ENCODE measurements at regions not wholly inside any gene's neighbourhood (a gene's known extent, or its start where the extent isn't known, plus 50 kb on each side); places are given as distances from the start of the nearest gene placed in this dataset.

DNA sequence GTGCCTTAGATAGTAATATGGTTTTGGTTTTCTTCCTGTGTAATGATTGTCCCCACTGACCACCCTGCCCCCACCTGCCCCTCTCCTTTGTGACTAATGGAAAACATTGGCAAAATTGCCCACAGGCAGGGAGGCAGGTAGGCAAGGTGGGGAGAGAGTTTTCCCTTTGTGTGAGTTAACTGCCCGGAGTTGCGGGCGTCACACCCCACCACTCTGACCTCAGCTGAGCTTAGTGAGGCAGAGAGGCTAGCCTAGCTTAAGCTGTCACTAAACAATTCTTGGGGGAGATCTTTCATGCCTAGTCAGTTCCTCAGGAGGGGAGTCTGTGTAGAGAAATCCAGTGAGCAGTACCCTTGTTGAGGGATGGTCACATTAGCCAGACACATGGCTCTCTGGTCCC, 245.3 kb downstream of the BCOR start:
- Histone ChIP-seq H3K36me3 (ENCODE audit: control insufficient read depth, insufficient read depth, low read length) (no peaks in the 10 kb centered on the region), H3K4me3 (ENCODE audit: low read depth, low read length) (no peak overlapping the region), H3K27me3 (ENCODE audit: control insufficient read depth, insufficient read depth, low read length) (no peaks in the 10 kb centered on the region)
- DNase-seq (ENCODE audit: low read depth): peak; percentile 19
- TF ChIP-seq, protein P1, sequence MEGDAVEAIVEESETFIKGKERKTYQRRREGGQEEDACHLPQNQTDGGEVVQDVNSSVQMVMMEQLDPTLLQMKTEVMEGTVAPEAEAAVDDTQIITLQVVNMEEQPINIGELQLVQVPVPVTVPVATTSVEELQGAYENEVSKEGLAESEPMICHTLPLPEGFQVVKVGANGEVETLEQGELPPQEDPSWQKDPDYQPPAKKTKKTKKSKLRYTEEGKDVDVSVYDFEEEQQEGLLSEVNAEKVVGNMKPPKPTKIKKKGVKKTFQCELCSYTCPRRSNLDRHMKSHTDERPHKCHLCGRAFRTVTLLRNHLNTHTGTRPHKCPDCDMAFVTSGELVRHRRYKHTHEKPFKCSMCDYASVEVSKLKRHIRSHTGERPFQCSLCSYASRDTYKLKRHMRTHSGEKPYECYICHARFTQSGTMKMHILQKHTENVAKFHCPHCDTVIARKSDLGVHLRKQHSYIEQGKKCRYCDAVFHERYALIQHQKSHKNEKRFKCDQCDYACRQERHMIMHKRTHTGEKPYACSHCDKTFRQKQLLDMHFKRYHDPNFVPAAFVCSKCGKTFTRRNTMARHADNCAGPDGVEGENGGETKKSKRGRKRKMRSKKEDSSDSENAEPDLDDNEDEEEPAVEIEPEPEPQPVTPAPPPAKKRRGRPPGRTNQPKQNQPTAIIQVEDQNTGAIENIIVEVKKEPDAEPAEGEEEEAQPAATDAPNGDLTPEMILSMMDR (IDR thresholded peaks at IDR 0.05; ENCODE audit: insufficient read depth, low read length, poor library complexity, severe bottlenecking): no peak

DNA sequence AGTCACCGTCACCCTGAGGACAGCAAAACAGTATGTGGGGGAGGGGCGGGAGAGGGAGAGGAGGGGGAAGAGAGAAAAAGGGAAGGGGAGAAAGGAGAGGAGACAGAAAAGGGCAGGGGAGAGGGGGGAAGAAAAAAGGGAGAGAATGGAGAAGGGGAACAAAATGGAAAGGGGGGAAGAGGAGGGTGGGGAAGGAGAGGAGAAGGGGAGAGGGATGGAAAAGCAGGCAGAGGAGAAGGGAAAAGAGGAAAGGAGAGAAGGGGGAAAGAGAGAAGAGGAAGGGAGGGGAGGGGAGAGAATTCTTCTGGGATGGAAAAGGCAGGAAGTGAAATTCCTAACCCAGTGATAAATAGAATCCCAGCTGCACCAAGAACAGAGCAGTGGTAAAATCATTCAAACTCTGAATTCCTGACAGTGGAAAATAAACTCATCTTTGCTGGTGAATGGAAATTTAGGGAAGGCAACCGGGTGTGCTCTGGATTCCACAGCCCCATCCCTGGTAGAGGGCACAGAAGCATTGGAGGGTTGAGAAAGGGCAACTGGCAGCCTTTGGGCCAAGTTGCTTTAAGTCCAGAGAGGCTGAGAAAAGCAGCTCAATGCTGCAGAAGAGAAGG, 244.2 kb downstream of the BCOR start:
- Histone ChIP-seq H3K4me3 (ENCODE audit: low read depth, low read length) (no peak overlapping the region), H3K27me3 (ENCODE audit: control insufficient read depth, insufficient read depth, low read length) (no peaks in the 10 kb centered on the region), H3K36me3 (ENCODE audit: control insufficient read depth, insufficient read depth, low read length) (no peaks in the 10 kb centered on the region)
- TF ChIP-seq, protein P1 (IDR thresholded peaks at IDR 0.05; ENCODE audit: insufficient read depth, low read length, poor library complexity, severe bottlenecking): no peak
- no peak for DNase-seq (ENCODE audit: low read depth)

DNA sequence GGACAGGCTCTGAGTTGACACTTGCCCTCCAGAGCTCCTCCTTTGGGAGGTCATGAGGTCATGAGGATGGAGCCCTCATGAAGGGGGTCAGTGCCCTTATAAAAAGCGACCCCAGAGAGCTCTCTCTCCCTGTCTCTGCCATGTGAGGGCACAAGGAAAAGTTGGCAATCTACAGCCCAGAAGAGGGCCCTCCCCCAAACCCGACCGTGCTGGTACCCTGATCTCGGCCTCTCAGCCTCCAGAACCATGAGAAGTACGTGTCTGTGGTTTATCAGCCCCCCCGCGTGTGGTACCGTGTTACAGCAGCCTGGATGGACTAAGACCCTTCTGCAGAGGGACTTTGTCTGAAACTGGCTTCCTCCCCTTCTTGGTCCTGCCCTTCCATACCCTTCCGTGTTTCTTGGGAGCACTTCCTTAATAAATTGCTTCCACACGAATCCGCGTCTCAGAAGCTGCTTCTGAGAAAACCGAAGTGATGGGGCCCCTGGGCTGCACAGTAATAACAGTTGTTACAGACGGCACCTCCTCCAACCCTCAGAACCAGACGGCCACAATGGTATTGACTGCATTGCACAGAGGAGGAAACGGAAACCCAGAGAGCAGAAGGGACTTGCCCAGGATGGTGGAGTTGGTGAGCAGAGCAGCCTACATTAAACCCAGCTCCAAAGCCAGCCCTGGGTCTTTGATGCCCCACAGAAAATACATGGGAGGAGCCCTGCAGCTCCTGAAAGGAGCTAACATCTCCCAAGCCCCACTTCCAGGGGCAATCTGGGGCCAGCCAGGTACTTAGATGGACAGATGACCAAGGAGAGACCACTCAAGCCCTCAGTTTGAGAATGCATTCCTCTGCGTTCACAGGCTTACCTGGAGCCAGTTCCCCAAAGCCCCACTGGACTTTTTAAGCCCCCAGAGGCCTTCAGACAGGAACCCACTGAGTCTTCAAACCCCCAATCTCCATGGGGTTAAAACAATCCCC, 242.7 kb downstream of the BCOR start:
- DNase-seq (ENCODE audit: low read depth): no peak
- no peaks in the 10 kb centered on the region for H3K36me3 ChIP-seq (ENCODE audit: control insufficient read depth, insufficient read depth, low read length)
- TF ChIP-seq, protein P1 (IDR thresholded peaks at IDR 0.05; ENCODE audit: insufficient read depth, low read length, poor library complexity, severe bottlenecking): no peak
- no peaks in the 10 kb centered on the region for H3K27me3 ChIP-seq (ENCODE audit: control insufficient read depth, insufficient read depth, low read length)
- no peak overlapping the region for H3K4me3 ChIP-seq (ENCODE audit: low read depth, low read length)

DNA sequence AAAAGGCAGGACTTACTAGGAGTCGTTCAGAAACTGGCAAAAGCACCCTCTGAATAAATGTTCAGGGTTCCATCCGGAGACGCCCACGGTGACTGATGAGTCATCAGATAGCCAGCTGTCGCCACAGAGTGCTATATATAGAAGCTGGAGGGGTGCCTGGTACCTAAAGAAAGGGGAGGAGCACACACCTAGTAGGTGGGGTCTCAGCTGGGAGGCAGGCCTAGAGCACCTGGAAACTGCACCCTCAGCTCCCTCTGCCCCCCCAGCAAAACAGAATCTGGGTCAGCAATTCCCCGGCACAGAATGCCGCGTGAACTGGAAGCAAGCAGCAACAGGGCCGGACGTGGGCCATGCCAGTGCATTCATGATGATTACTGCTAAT, 242.0 kb downstream of the BCOR start:
- Histone ChIP-seq H3K36me3 (ENCODE audit: control insufficient read depth, insufficient read depth, low read length) (no peaks in the 10 kb centered on the region), H3K27me3 (ENCODE audit: control insufficient read depth, insufficient read depth, low read length) (no peaks in the 10 kb centered on the region), H3K4me3 (ENCODE audit: low read depth, low read length) (no peak overlapping the region)
- TF ChIP-seq, protein P1 (IDR thresholded peaks at IDR 0.05; ENCODE audit: insufficient read depth, low read length, poor library complexity, severe bottlenecking): no peak
- DNase-seq (ENCODE audit: low read depth): no peak

DNA sequence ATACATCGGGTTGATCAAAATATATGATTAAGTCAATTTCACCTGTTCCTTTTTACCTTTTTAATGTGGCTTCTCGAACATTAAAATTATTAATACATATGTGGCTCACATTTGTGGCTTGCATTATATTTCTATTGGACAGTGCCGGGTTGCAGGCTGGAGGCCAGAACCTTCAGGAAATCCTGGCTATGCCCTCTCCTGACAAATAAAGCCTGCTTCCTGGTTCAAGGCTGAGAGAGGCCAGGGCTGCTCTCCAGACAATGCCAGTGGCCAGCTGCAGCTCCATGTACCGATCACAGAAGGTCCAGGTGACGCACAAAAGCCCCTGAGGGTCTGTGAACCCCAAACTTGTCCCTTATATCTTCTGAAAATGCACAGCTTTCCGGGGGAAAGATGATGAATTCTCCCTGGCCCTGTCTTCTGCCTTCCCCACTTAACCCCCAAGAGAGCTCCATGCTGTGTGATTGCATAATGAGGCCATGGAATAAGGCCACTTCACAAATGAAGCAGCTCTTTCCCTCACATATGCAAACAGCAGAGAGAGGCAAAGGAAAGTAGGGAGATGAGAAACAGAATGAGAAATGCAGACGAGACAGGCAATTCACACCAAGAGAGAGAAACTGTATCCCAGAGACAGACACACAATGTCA, 241.2 kb downstream of the BCOR start:
- TF ChIP-seq, protein P1 (IDR thresholded peaks at IDR 0.05; ENCODE audit: insufficient read depth, low read length, poor library complexity, severe bottlenecking): no peak
- no peak overlapping the region for H3K4me3 ChIP-seq (ENCODE audit: low read depth, low read length)
- H3K36me3 ChIP-seq (ENCODE audit: control insufficient read depth, insufficient read depth, low read length): no peaks in the 10 kb centered on the region
- no peak for DNase-seq (ENCODE audit: low read depth)
- H3K27me3 ChIP-seq (ENCODE audit: control insufficient read depth, insufficient read depth, low read length): no peaks in the 10 kb centered on the region
